AG04449 (cell line): ENCODE measurements at regions not wholly inside any gene's neighbourhood (a gene's known extent, or its start where the extent isn't known, plus 50 kb on each side); places are given as distances from the start of the nearest gene placed in this dataset.

Experiments used
- CTCF ChIA-PET: fragments of 350-600 bp; formaldehyde crosslinking; extraction: SDS; loops from one replicate; lab custom pipeline; 2021; ENCODE audit warnings: antibody characterized with exemption; lab: Yijun Ruan, JAX
- POLR2A ChIA-PET: fragments of 400-600, 350-600 bp; formaldehyde crosslinking; extraction: SDS; loops from one replicate; lab custom pipeline; 2020; ENCODE audit warnings: antibody characterized with exemption, inconsistent platforms; lab: Yijun Ruan, JAX
- DNase-seq: peaks from one replicate; pipeline ENCODE4 v3.0.0-alpha.2; 2010; ENCODE audit warnings: low read depth, low spot score
- H3K4me3 ChIP-seq: 2 replicates; pipeline ENCODE4 v1.5.1; 2011; ENCODE audit warnings: low read depth, mild to moderate bottlenecking, control low read depth, low read length
- TF ChIP-seq, protein P1 (sequence below): IDR thresholded peaks from one replicate; pipeline ENCODE4 v1.5.1; 2011; ENCODE audit warnings: mild to moderate bottlenecking, moderate library complexity, low read length, control low read depth, inconsistent platforms; ENCODE audit not compliant: insufficient read depth; ENCODE audit errors: missing control alignments

DNA sequence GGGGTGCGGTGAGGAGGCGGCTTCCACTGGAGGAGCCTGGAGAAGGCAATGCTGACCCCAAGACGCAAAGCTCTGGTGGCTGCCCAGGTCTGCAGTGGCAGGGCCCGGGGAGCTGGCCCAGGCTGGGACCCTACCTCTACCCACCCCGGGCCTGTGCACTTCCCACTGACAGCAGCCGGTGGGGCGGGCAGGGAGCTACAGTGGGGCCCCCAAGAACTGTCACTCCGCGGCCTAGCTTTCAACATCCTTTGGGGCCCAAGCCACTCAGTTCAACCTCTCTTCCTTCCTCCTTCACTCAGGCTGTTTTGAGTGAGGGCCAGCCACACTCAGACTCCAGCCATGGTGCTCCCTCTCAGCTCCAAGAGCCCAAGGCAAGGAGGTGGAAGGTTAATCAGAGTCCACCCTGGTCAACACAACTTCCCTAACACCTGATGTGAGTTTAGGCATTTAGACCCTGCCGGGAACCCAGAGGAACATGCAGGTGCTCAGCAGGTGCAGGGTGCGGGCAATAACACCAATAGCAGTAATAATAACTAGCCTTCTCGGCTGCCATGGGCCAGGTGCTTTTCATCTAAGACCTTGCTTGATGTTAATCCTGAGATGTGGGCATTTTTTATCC lies 93.6 kb downstream of the ZFP36L2 start:
- no peak overlapping the region for H3K4me3 ChIP-seq
- no peak for DNase-seq
- ChIA-PET CTCF (interaction anchor here (1.0 to 2.9 kb wide), 5 partner anchors 14 to 305 kb away, joined by 3 to 8 read pairs (median 3); no protein-coding TSS in a partner anchor), POLR2A (no interaction called here)
- TF ChIP-seq, protein P1, sequence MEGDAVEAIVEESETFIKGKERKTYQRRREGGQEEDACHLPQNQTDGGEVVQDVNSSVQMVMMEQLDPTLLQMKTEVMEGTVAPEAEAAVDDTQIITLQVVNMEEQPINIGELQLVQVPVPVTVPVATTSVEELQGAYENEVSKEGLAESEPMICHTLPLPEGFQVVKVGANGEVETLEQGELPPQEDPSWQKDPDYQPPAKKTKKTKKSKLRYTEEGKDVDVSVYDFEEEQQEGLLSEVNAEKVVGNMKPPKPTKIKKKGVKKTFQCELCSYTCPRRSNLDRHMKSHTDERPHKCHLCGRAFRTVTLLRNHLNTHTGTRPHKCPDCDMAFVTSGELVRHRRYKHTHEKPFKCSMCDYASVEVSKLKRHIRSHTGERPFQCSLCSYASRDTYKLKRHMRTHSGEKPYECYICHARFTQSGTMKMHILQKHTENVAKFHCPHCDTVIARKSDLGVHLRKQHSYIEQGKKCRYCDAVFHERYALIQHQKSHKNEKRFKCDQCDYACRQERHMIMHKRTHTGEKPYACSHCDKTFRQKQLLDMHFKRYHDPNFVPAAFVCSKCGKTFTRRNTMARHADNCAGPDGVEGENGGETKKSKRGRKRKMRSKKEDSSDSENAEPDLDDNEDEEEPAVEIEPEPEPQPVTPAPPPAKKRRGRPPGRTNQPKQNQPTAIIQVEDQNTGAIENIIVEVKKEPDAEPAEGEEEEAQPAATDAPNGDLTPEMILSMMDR: no peak

DNA sequence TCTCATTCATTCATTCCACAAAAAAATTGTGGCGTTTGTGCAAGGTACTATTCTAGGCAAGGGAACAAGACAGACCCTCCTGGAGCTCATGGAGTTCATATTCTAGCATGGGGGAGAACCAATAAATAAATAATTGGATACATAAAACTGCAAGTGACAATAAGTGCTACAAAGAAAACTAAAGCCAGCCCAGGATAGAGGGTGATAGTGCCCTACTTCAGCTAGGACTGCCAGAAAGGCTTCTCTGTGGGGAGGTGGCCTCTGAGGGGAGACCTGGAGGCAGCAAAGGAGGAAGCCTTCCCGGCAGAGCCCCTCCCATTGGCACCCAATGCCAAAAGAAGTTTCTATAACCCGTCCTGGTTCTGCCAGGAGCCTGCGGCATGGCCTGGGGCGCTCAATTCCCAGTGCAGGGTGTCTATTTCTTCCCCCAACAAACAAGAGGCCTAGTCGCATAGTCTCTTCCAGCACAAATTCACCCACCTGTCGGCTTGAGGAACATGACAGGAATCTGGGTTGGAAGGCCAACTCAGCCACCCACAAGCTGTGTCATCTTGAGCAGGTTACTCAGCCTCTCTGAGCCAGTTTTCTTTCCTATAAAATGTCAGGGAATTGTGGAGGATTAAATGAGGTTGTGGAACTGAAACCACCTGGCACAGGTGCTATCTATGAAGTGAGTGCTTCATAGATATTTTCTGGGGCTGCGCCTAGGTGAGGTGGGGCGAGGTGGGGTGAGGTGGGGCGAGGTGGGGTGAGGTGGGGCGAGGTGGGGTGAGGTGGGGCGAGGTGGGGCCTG lies 94.3 kb downstream of the ZFP36L2 start:
- CTCF ChIA-PET: interaction anchor here (1.0 to 2.9 kb wide), 5 partner anchors 15 to 304 kb away, joined by 3 to 8 read pairs (median 3); no protein-coding TSS in a partner anchor
- no peak for DNase-seq
- TF ChIP-seq, protein P1: no peak
- no peak overlapping the region for H3K4me3 ChIP-seq
- POLR2A ChIA-PET: no interaction called here

DNA sequence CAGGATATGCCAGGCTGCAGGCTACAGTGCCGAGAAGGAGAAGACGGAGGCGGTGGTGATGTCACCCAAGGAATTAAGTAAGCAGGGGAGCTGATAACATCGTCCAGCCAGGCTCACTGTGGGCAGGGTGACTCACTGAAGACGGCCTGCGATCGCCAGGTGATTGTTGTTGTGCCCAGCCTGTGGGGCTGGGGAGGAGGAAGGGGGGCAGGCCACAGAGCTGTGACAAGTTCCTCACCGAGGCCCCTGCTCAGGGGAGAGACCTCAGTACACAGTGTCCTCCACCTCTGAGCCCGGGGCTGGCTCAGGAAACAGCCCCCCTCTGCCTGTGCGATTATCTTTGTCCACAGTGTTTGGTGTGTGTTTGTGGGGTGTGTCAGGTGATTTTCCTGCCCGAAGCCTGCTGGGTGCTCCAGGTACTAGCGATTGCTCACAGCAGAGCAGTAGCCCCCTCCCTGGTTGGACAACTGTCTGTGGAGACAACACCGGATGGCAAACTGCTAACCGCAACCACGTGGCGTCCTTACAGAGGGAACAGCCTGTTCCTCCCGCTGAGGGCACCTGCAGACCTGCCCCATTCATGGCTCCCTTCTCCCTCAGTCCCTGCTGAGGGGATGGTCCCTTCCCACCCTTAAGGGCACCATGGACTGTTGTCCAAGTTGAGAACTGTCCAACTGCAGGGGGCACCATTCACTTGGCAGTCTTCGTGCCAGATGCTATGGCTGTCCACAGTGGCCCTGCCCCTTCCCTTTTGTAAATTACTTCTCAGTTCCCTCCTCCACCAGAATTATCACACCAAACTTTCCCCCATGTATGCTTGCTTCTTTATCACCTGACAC lies 95.1 kb downstream of the ZFP36L2 start:
- ChIA-PET POLR2A (interaction anchor here (0.5 to 1.1 kb wide), 2 partner anchors 41 to 162 kb away, joined by 4 read pairs; no protein-coding TSS in a partner anchor), CTCF (interaction anchor here (0.9 to 2.9 kb wide), 3 partner anchors 42 to 272 kb away, joined by 3 to 8 read pairs (median 3); no protein-coding TSS in a partner anchor)
- TF ChIP-seq, protein P1: peak; percentile 43
- peak; percentile 57 for DNase-seq
- H3K4me3 ChIP-seq: no peak overlapping the region

DNA sequence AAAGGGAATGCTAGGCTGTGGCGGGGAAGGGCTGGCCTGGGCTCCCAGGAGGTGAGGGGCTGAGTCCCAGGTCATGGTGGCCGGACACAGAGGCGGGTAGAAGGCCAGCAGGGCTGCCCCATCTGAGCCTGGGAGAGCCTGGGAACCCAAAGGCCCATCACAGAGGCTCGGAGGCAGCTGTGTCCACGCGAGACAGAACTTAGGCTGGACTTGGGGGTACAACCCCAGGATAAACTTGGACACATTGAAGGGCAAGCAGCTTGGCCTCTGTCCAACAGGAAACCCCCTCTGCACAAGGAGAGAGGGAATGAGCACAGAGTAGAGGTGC lies 95.9 kb downstream of the ZFP36L2 start:
- ChIA-PET POLR2A (interaction anchor here (0.5 to 1.1 kb wide), 2 partner anchors 41 to 161 kb away, joined by 4 read pairs; no protein-coding TSS in a partner anchor), CTCF (interaction anchor here (0.9 to 1.1 kb wide), 2 partner anchors 41 to 99 kb away, joined by 3 read pairs; no protein-coding TSS in a partner anchor)
- TF ChIP-seq, protein P1: no peak
- DNase-seq: no peak
- no peak overlapping the region for H3K4me3 ChIP-seq

DNA sequence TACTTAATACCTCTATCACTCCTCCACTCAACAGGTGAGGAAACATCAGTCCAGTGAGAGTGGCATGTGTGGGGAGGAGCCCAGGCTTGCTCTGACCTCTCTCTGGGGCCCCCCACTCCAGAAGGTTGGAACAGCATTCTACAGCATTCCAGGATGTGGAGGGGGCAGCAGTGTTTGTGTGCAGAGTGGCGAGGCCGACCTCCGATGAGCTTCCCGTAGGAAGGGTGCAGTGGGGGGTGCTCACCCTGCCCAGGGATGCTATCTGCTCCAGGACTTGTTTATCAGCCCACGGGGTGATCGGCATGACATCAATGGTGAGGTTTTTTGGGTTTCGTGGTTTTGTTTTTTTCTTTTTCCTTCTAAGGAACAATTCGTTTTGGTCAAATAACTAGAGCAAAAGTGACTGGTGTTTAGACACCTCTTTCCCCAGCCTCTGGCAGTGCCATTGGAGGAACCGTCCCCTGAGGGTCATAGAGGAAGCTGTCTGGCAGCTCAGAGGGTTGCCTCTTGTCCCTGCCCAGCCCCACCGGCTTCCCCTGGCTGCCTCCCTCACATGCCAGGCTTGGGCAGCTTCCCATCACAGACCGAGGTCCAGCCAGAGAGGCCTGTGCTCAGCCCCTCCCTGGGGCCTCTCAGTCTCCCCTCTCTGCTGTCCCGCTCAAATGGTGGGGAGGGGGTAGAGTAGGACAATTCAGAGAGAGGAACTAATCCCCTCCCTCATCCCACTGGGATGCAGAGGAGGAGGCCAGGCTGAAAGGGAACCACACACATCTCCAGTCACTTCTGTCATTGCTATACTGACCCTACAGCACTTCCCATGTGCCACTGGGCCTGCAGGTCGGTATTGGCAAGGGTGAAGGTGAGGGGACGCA lies 96.5 kb downstream of the ZFP36L2 start:
- H3K4me3 ChIP-seq: no peak overlapping the region
- TF ChIP-seq, protein P1: no peak
- POLR2A ChIA-PET: no interaction called here
- CTCF ChIA-PET: interaction anchor here (0.6 to 1.9 kb wide), 5 partner anchors 9 to 155 kb away, joined by 3 to 5 read pairs (median 4); no protein-coding TSS in a partner anchor
- no peak for DNase-seq
